Left lung (tissue), 4 donors: ENCODE measurements at regions not wholly inside any gene's neighbourhood (a gene's known extent, or its start where the extent isn't known, plus 50 kb on each side); places are given as distances from the start of the nearest gene placed in this dataset.

Source experiments
- ATAC-seq: fragments of 200-7000 bp; cut with Tn5 transposase; one replicate; pipeline ENCODE4 v1.9.1; 2020; ENCODE audit warnings: moderate library complexity
- DNase-seq, 4 donors: peaks; one replicate each; pipeline ENCODE4 v3.0.0-alpha.2; 2013 to 2020
- H3K27ac ChIP-seq, 2 donors: fragments of 200-600 bp; sonication (generic) in 1 of 2; one replicate each; pipeline versions ENCODE4 v1.5.0 to v1.8.0; 2020 to 2021
- H3K27me3 ChIP-seq, 2 donors: fragments of 200-600 bp; sonication (generic) in 1 of 2; one replicate each; pipeline versions ENCODE4 v1.5.0 to v1.8.0; 2020 to 2021
- H3K36me3 ChIP-seq, 2 donors: fragments of 200-600 bp; sonication (generic) in 1 of 2; one replicate each; pipeline versions ENCODE4 v1.5.0 to v1.8.0; 2020 to 2021
- H3K4me1 ChIP-seq, 2 donors: fragments of 200-600 bp; one replicate each; pipeline ENCODE4 v1.8.0; 2021
- H3K4me3 ChIP-seq, 2 donors: fragments of 200-600 bp; sonication (generic) in 1 of 2; one replicate each; pipeline versions ENCODE4 v1.5.0 to v1.8.0; 2020 to 2021; ENCODE audit warnings: mild to moderate bottlenecking in 1 of 2
- H3K9me3 ChIP-seq, 2 donors: fragments of 200-600 bp; sonication (generic) in 1 of 2; one replicate each; pipeline versions ENCODE4 v1.5.0 to v1.8.0; 2020 to 2021
- CTCF ChIP-seq, 2 donors: fragments of 200-600 bp; sonication (generic) in 1 of 2; IDR thresholded peaks; one replicate each; pipeline versions ENCODE4 v1.5.0 to v1.8.0; 2021; ENCODE audit warnings: antibody characterized with exemption in 2 of 2
- intact Hi-C, 2 donors: fragments of 100-400 bp; cut with DNase I; formaldehyde crosslinking; loops; one replicate each; pipeline versions ENCODE4 v1.11.2 to v1.14.2; 2022
- donor health status: DM: no; HTN: yes; CAD: no.
- donor health status: DM: no; HTN: no; CAD: no.

- H3K4me3 ChIP-seq = no peak overlapping the region
- ATAC-seq = no peak
- intact Hi-C loops = no loop called here
These were observed 104.9 kb upstream of the SYNDIG1 start for GRCh38 chr20:24364482-24364881.

DNA sequence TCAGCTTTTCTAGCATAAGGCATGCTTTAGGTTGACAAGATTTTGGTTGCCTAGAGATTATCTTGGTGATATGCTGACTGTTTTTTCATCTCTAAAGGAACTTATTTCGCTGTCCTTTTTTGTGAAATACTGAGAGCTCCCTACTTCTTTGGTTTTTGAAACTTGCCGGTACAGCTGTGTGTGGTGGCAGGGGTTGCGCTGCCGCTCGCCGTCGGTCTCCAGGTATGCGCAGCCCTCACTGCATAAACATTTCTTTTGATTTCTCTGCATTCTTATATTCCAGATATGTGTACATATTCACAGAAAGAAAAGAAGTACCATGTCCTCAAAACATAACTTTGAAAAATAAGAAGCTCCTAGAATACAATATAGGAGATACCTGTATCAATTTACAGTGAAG lies 106.4 kb upstream of the SYNDIG1 start:
- Histone ChIP-seq H3K4me1 (no peaks in the 10 kb centered on the region), H3K27me3 (no peaks in the 10 kb centered on the region), H3K36me3 (no peaks in the 10 kb centered on the region), H3K4me3 (no peak overlapping the region), H3K27ac (no peak overlapping the region), H3K9me3 (peaks cover 0 to 13% of the 10 kb centered on the region in 2 donors)
- DNase-seq (no peak), ATAC-seq (no peak)
- intact Hi-C loops = no loop called here
- no peak for TF ChIP-seq CTCF (IDR thresholded peaks at IDR 0.05)

More at GRCh38 chr20:24364482-24364881, 104.9 kb upstream of the SYNDIG1 start:
- H3K36me3 ChIP-seq = no peaks in the 10 kb centered on the region
- no peak for DNase-seq
- H3K27me3 ChIP-seq = no peaks in the 10 kb centered on the region
- H3K27ac ChIP-seq = no peak overlapping the region
- no peaks in the 10 kb centered on the region for H3K4me1 ChIP-seq
- no peak for TF ChIP-seq CTCF (IDR thresholded peaks at IDR 0.05)
- peaks cover 0 to 13% of the 10 kb centered on the region in 2 donors for H3K9me3 ChIP-seq

DNA sequence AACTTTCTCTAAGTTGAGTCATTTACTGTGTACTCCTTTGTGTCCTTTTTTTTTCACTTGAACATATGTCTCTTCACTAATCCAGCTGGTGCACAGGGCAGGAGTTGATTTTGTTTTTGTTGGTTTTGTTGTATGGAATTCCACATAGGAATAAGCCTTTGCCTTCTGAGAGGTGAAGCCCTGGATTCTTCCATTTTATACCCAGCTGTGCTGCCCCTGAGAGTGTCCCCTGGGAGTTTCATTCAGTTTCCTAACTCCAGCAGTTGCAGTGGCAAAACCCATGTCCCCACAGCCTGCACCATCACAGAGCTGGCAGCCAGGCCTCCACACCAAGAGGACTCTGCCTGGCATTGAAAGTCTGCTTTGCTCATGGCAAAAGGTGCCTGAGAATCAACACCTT lies 107.3 kb upstream of the SYNDIG1 start:
- intact Hi-C loops = no loop called here
- H3K36me3 ChIP-seq = no peaks in the 10 kb centered on the region
- peaks cover 0 to 13% of the 10 kb centered on the region in 2 donors for H3K9me3 ChIP-seq
- no peak for ATAC-seq
- no peak for TF ChIP-seq CTCF (IDR thresholded peaks at IDR 0.05)
- no peaks in the 10 kb centered on the region for H3K27me3 ChIP-seq
- H3K27ac ChIP-seq = no peak overlapping the region
- no peaks in the 10 kb centered on the region for H3K4me1 ChIP-seq
- no peak overlapping the region for H3K4me3 ChIP-seq
- DNase-seq = no peak

- no peaks in the 10 kb centered on the region for H3K36me3 ChIP-seq
- no peak for TF ChIP-seq CTCF (IDR thresholded peaks at IDR 0.05)
- no peaks in the 10 kb centered on the region for H3K27me3 ChIP-seq
- ATAC-seq (no peak), DNase-seq (no peak)
- no peak overlapping the region for H3K4me3 ChIP-seq
- H3K4me1 ChIP-seq = no peaks in the 10 kb centered on the region
- H3K27ac ChIP-seq = no peak overlapping the region
- intact Hi-C loops = no loop called here
- peaks cover 0 to 13% of the 10 kb centered on the region in 2 donors for H3K9me3 ChIP-seq
These were observed 107.9 kb upstream of the SYNDIG1 start for GRCh38 chr20:24361541-24361940.

DNA sequence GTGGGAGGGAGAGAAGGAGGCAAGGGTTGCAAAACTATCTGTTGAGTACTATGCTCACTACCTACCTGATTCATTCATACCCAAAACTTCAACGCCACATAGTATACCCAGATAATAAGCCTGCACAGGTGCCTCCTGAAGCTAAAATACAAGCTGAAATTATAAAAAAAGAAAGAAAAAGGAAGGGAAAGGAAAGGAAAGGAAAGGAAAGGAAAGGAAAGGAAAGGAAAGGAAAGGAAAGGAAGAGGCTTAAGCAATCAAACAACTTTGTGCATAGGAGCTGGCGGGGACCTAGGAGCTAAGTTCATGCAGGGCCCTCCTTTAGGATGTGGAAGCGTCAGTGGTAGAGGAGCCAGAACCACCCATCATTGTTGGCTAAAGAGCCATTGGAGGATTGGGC lies 108.9 kb upstream of the SYNDIG1 start:
- DNase-seq (no peak), ATAC-seq (no peak)
- H3K4me1 ChIP-seq = no peaks in the 10 kb centered on the region
- peaks cover 0 to 13% of the 10 kb centered on the region in 2 donors for H3K9me3 ChIP-seq
- intact Hi-C loops = no loop called here
- H3K4me3 ChIP-seq = no peak overlapping the region
- H3K27me3 ChIP-seq = no peaks in the 10 kb centered on the region
- TF ChIP-seq CTCF (IDR thresholded peaks at IDR 0.05) = no peak
- no peak overlapping the region for H3K27ac ChIP-seq
- no peaks in the 10 kb centered on the region for H3K36me3 ChIP-seq
